H1 (cell line): ENCODE measurements at regions not wholly inside any gene's neighbourhood (a gene's known extent, or its start where the extent isn't known, plus 50 kb on each side); places are given as distances from the start of the nearest gene placed in this dataset.

Experiments
- CTCF ChIA-PET: fragments of 300-600 bp; sonication (Branson Sonifier 250); formaldehyde crosslinking; loops from one replicate; lab custom pipeline; 2021; ENCODE audit not compliant: partially characterized antibody; lab: Charles Lee
- POLR2A ChIA-PET: fragments of 300-600 bp; sonication (Branson Sonifier 250); formaldehyde crosslinking; loops from one replicate; lab custom pipeline; 2021; ENCODE audit warnings: inconsistent platforms; ENCODE audit not compliant: partially characterized antibody; lab: Charles Lee
- DNase-seq, 2 experiments: peaks; one replicate each; pipeline versions ENCODE4 v3.0.0 to v3.0.0-alpha.2; 2010 to 2022; ENCODE audit warnings: low spot score in 2 of 2, low read depth in 1 of 2, mixed read lengths in 1 of 2
- FAIRE-seq: peaks from 2 replicates; lab custom pipeline; 2011; peaks lifted over from hg19 to GRCh38; lab: Jason Lieb, UNC
- H2AFZ ChIP-seq: 2 replicates; pipeline ENCODE4 v1.8.1; 2012; ENCODE audit warnings: low read length, inconsistent platforms
- H2AK5ac ChIP-seq: 2 replicates; pipeline ENCODE4 v1.6.1; 2013; ENCODE audit warnings: low read depth, low read length
- H2BK120ac ChIP-seq: replicated peaks from 2 replicates; pipeline ENCODE3; 2013; ENCODE audit warnings: low read depth, low read length, inconsistent platforms
- H2BK12ac ChIP-seq: 2 replicates; pipeline ENCODE4 v1.6.1; 2013; ENCODE audit warnings: low read depth, low read length
- H2BK15ac ChIP-seq: 2 replicates; pipeline ENCODE4 v1.6.1; 2013; ENCODE audit warnings: low read length
- H2BK20ac ChIP-seq: 2 replicates; pipeline ENCODE4 v1.6.1; 2013; ENCODE audit warnings: low read length
- H2BK5ac ChIP-seq: 2 replicates; pipeline ENCODE4 v1.6.1; 2013; ENCODE audit warnings: low read depth, low read length
- H3K14ac ChIP-seq: 2 replicates; pipeline ENCODE4 v1.6.1; 2013; ENCODE audit warnings: inconsistent platforms; ENCODE audit not compliant: insufficient read length
- H3K18ac ChIP-seq: 2 replicates; pipeline ENCODE4 v1.6.1; 2013; ENCODE audit warnings: low read length; ENCODE audit errors: extremely low read depth
- H3K23ac ChIP-seq: 2 replicates; pipeline ENCODE4 v1.6.1; 2013; ENCODE audit warnings: inconsistent platforms; ENCODE audit not compliant: insufficient read length
- H3K23me2 ChIP-seq: 2 replicates; pipeline ENCODE4 v1.6.1; 2013; ENCODE audit warnings: low read depth, low read length
- H3K27ac ChIP-seq: 2 replicates; pipeline ENCODE4 v1.6.1; 2011; ENCODE audit warnings: low read depth, low read length, inconsistent platforms
- H3K27me3 ChIP-seq, 4 experiments: replicated peaks in 1 of 4; 1 replicate in 1 of 4; 2 replicates in 3 of 4; pipeline versions ENCODE4 v1.6.1 to v1.8.1; 2011 to 2013; ENCODE audit warnings: low read length in 3 of 4, mild to moderate bottlenecking in 3 of 4, inconsistent platforms in 2 of 4, mixed read lengths in 2 of 4, moderate library complexity in 1 of 4; ENCODE audit not compliant: control insufficient read depth in 3 of 4, insufficient read depth in 3 of 4; ENCODE audit errors: extremely low read depth in 1 of 4
- H3K36me3 ChIP-seq, 4 experiments: 2 replicates each; pipeline versions ENCODE4 v1.6.1 to v1.8.1; 2011 to 2013; ENCODE audit warnings: mild to moderate bottlenecking in 4 of 4, low read length in 3 of 4, moderate library complexity in 2 of 4, control low read depth in 1 of 4, inconsistent platforms in 1 of 4; ENCODE audit not compliant: insufficient read depth in 4 of 4, control insufficient read depth in 2 of 4
- H3K4ac ChIP-seq: replicated peaks from 2 replicates; pipeline ENCODE3; 2013; ENCODE audit warnings: low read length, low read depth, mixed read lengths, inconsistent platforms; ENCODE audit not compliant: insufficient read length
- H3K4me1 ChIP-seq, 4 experiments: replicated peaks in 1 of 4; 1 replicate in 1 of 4; 2 replicates in 3 of 4; pipeline versions ENCODE4 v1.6.1 to v1.8.1; 2011 to 2013; ENCODE audit warnings: low read length in 3 of 4, inconsistent platforms in 2 of 4, mixed read lengths in 1 of 4; ENCODE audit not compliant: insufficient read depth in 4 of 4, control insufficient read depth in 3 of 4
- H3K4me2 ChIP-seq, 2 experiments: 2 replicates each; pipeline versions ENCODE4 v1.6.1 to v1.8.1; 2011 to 2013; ENCODE audit warnings: low read depth in 2 of 2, low read length in 2 of 2, control low read depth in 1 of 2, inconsistent platforms in 1 of 2, mild to moderate bottlenecking in 1 of 2; ENCODE audit not compliant: insufficient read depth in 1 of 2
- H3K4me3 ChIP-seq, 4 experiments: fragments of 200-600, 300-600 bp in 1 of 4; sonication (generic), shearing (Covaris generic), sonication (Bioruptor Twin) in 1 of 4; 2 replicates each; pipeline versions ENCODE4 v1.5.1 to v1.8.1; 2011 to 2016; ENCODE audit warnings: low read length in 4 of 4, low read depth in 3 of 4, control low read depth in 2 of 4, inconsistent platforms in 2 of 4, mild to moderate bottlenecking in 2 of 4, mixed read lengths in 1 of 4, moderate library complexity in 1 of 4; ENCODE audit not compliant: insufficient read depth in 2 of 4; ENCODE audit errors: extremely low read depth in 1 of 4
- H3K56ac ChIP-seq: replicated peaks from 2 replicates; pipeline ENCODE3; 2013; ENCODE audit warnings: low read depth, mild to moderate bottlenecking, mixed read lengths, low read length, inconsistent platforms; ENCODE audit not compliant: insufficient read length
- H3K79me1 ChIP-seq: 2 replicates; pipeline ENCODE4 v1.6.1; 2013; ENCODE audit warnings: low read depth, low read length, control low read depth
- H3K79me2 ChIP-seq, 2 experiments: 2 replicates each; pipeline versions ENCODE4 v1.6.1 to v1.8.1; 2012 to 2013; ENCODE audit warnings: low read length in 2 of 2, mild to moderate bottlenecking in 2 of 2, inconsistent platforms in 1 of 2; ENCODE audit not compliant: insufficient read depth in 2 of 2, control insufficient read depth in 1 of 2
- H3K9ac ChIP-seq, 4 experiments: replicated peaks in 1 of 4; 1 replicate in 1 of 4; 2 replicates in 3 of 4; pipeline versions ENCODE4 v1.6.1 to v1.8.1; 2011 to 2013; ENCODE audit warnings: low read depth in 3 of 4, low read length in 3 of 4, control low read depth in 2 of 4, mild to moderate bottlenecking in 2 of 4, moderate library complexity in 2 of 4, inconsistent platforms in 1 of 4; ENCODE audit errors: extremely low read depth in 1 of 4
- H3K9me3 ChIP-seq, 2 experiments: 2 replicates each; pipeline versions ENCODE4 v1.6.1 to v1.8.1; 2012 to 2013; ENCODE audit warnings: mild to moderate bottlenecking in 2 of 2, moderate library complexity in 2 of 2, control low read depth in 1 of 2, inconsistent platforms in 1 of 2, low read depth in 1 of 2, low read length in 1 of 2, mixed read lengths in 1 of 2; ENCODE audit not compliant: insufficient read depth in 2 of 2
- H4K20me1 ChIP-seq, 2 experiments: replicated peaks in 1 of 2; 2 replicates each; pipeline versions ENCODE3 to v1.8.1; 2011 to 2013; ENCODE audit warnings: inconsistent platforms in 2 of 2, low read length in 2 of 2, mild to moderate bottlenecking in 1 of 2; ENCODE audit not compliant: insufficient read depth in 2 of 2, control insufficient read depth in 1 of 2
- H4K5ac ChIP-seq: 2 replicates; pipeline ENCODE4 v1.6.1; 2013; ENCODE audit warnings: low read length, low read depth, mixed read lengths, inconsistent platforms; ENCODE audit not compliant: insufficient read length
- H4K8ac ChIP-seq: 2 replicates; pipeline ENCODE4 v1.8.0; 2013; ENCODE audit warnings: mild to moderate bottlenecking, moderate library complexity, low read length, inconsistent platforms; ENCODE audit not compliant: insufficient read depth; ENCODE audit errors: extremely low read depth
- H4K91ac ChIP-seq: replicated peaks from 2 replicates; pipeline ENCODE3; 2013; ENCODE audit warnings: low read length, mixed read lengths, inconsistent platforms; ENCODE audit not compliant: insufficient read length
- CREB1 ChIP-seq: IDR thresholded peaks from 2 replicates; pipeline ENCODE4 v1.6.1; 2012; ENCODE audit warnings: inconsistent platforms
- GTF2F1 ChIP-seq: IDR thresholded peaks from 2 replicates; pipeline ENCODE4 v1.6.1; 2012; ENCODE audit warnings: low read depth, low read length, improper control_type of control experiment, borderline replicate concordance
- KDM4A ChIP-seq: IDR thresholded peaks from one replicate; pipeline ENCODE4 v1.7.1; 2012; ENCODE audit warnings: low read depth, mild to moderate bottlenecking, moderate library complexity, low read length, inconsistent platforms; ENCODE audit not compliant: severe bottlenecking
- MAFK ChIP-seq: IDR thresholded peaks from 2 replicates; pipeline ENCODE4 v1.6.1; 2012; ENCODE audit warnings: low read depth, mild to moderate bottlenecking, improper control_type of control experiment, low read length
- TBP ChIP-seq: IDR thresholded peaks from 2 replicates; pipeline ENCODE4 v1.6.1; 2011; ENCODE audit warnings: low read depth, low read length, improper control_type of control experiment
- TEAD4 ChIP-seq: IDR thresholded peaks from 2 replicates; pipeline ENCODE4 v1.6.1; 2012; ENCODE audit warnings: low read depth, low read length, inconsistent platforms, mixed read lengths
- WGBS, 2 experiments: shearing (Covaris generic) in 1 of 2; methylation state at CpG; one replicate each; pipeline versions ENCODE4 v1.1.6 to v1.1.7; 2013 to 2015; ENCODE audit warnings: low lambda C conversion rate in 2 of 2, mixed read lengths in 2 of 2, inconsistent platforms in 1 of 2, low coverage in 1 of 2, missing lambda C conversion rate in 1 of 2; ENCODE audit not compliant: insufficient replicate concordance in 2 of 2, insufficient coverage in 1 of 2, insufficient read length in 1 of 2; ENCODE audit errors: extremely low coverage in 1 of 2, missing lambda C conversion rate in 1 of 2; 5-methylcytosine and 5-hydroxymethylcytosine counted together

GRCh38 chr15:22265970-22266369, 185.6 kb downstream of the OR4M2 start:
- 74% methylated on average over 2 of the region's 2 CpGs; no CpG with 5 or more reads in 1 of the 2 experiments for WGBS, 2 experiments
- no peak overlapping the region for H3K27ac ChIP-seq
- no peaks in the 10 kb centered on the region for H4K20me1 ChIP-seq
- H3K27me3 ChIP-seq, result no peaks in the 10 kb centered on the region
- H4K8ac ChIP-seq, result no peak overlapping the region
- TF ChIP-seq TBP, result no peak
- TF ChIP-seq MAFK, result no peak
- TF ChIP-seq TEAD4, result no peak
- TF ChIP-seq GTF2F1, result no peak
- TF ChIP-seq KDM4A, result no peak
- no peak for TF ChIP-seq CREB1
- TF ChIP-seq, all 59 proteins: peak for 0
- Histone ChIP-seq H2BK15ac (no peak overlapping the region), H2AFZ (no peak overlapping the region), H3K14ac (no peak overlapping the region), H3K9ac (no peak overlapping the region), H3K23ac (no peak overlapping the region), H3K56ac (no peak overlapping the region), H3K4me1 (no peaks in the 10 kb centered on the region), H3K4ac (no peak overlapping the region), H2BK5ac (no peak overlapping the region), H2BK20ac (no peak overlapping the region), H3K9me3 (peaks cover 33 to 75% of the 10 kb centered on the region in 2 experiments), H3K36me3 (no peaks in the 10 kb centered on the region; a peak in 1 of 8 replicates), H3K23me2 (no peaks in the 10 kb centered on the region), H4K5ac (no peak overlapping the region), H2BK120ac (no peak overlapping the region), H3K4me2 (no peak overlapping the region), H4K91ac (no peak overlapping the region), H2AK5ac (no peak overlapping the region), H3K79me2 (no peaks in the 10 kb centered on the region), H2BK12ac (no peak overlapping the region), H3K4me3 (no peak overlapping the region), H3K79me1 (no peaks in the 10 kb centered on the region), H3K18ac (no peak overlapping the region)
- ChIA-PET POLR2A (no interaction called here), CTCF (no interaction called here)
- FAIRE-seq, result no peak
- DNase-seq, result no peak
